ENCODE measurements at regions not wholly inside any gene's neighbourhood (a gene's known extent, or its start where the extent isn't known, plus 50 kb on each side); places are given as distances from the start of the nearest gene placed in this dataset.
"Not testable (repeated sequence)": the region's sequence is repeated elsewhere in the genome, so short reads cannot be mapped to it uniquely, and the experiment has no call there.

- peak overlapping the region; percentile 30 to 99 (median 97) for H3K27ac Mint-ChIP-seq
- H3K4me3 Mint-ChIP-seq, result peak overlapping the region; percentile 1 to 70 (median 12)
- H3K9me3 Mint-ChIP-seq, result peaks cover 0 to 5% (median 0%) of the 10 kb centered on the region in 3 donors
- H3K4me1 Mint-ChIP-seq, result peaks cover 0 to 19% (median 8%) of the 10 kb centered on the region in 3 donors
- H3K27me3 Mint-ChIP-seq, result peaks cover 2% of the 10 kb centered on the region
- H3K36me3 Mint-ChIP-seq, result peaks cover 3% of the 10 kb centered on the region
Measured at GRCh38 chr13:52921194-52921593, 72.8 kb upstream of the PCDH8 start.

GRCh38 chr13:52916486-52916990 is 68.1 kb upstream of the PCDH8 start:
- peaks cover 0 to 5% (median 0%) of the 10 kb centered on the region in 3 donors for H3K9me3 Mint-ChIP-seq
- no peak overlapping the region for H3K4me3 Mint-ChIP-seq
- H3K27me3 Mint-ChIP-seq, result peaks cover 2% of the 10 kb centered on the region

GRCh38 chr13:52911340-52911739 is 62.9 kb upstream of the PCDH8 start:
- peaks cover 0 to 2% (median 0%) of the 10 kb centered on the region in 3 donors for H3K9me3 Mint-ChIP-seq
- peaks cover 0 to 12% (median 6%) of the 10 kb centered on the region in 3 donors for H3K4me1 Mint-ChIP-seq
- peak overlapping the region in 1 of 3 donors; percentile 57 for H3K27ac Mint-ChIP-seq
- no peak overlapping the region for H3K4me3 Mint-ChIP-seq
- no peaks in the 10 kb centered on the region for H3K36me3 Mint-ChIP-seq
- H3K27me3 Mint-ChIP-seq, result peaks cover 6% of the 10 kb centered on the region

More at GRCh38 chr13:52916486-52916990, 68.1 kb upstream of the PCDH8 start:
- Mint-ChIP-seq H3K4me1 (peaks cover 0 to 13% (median 8%) of the 10 kb centered on the region in 3 donors), H3K36me3 (peaks cover 1% of the 10 kb centered on the region), H3K27ac (no peak overlapping the region)

- H3K4me1 Mint-ChIP-seq, result peaks cover 0 to 12% (median 6%) of the 10 kb centered on the region in 3 donors
- peak overlapping the region in 2 of 3 donors; percentile 9 to 80 for H3K27ac Mint-ChIP-seq
- peaks cover 12% of the 10 kb centered on the region for H3K27me3 Mint-ChIP-seq
Measured at GRCh38 chr13:52910318-52910717, 61.9 kb upstream of the PCDH8 start.

GRCh38 chr13:52906122-52906903 is 57.9 kb upstream of the PCDH8 start:
- H3K27me3 Mint-ChIP-seq, result peaks cover 17% of the 10 kb centered on the region
- H3K4me3 Mint-ChIP-seq, result no peak overlapping the region
- H3K9me3 Mint-ChIP-seq, result peaks cover 0 to 2% (median 0%) of the 10 kb centered on the region in 3 donors
- H3K4me1 Mint-ChIP-seq, result peaks cover 6 to 26% (median 12%) of the 10 kb centered on the region in 3 donors
- no peak overlapping the region for H3K27ac Mint-ChIP-seq
- no peaks in the 10 kb centered on the region for H3K36me3 Mint-ChIP-seq

More at GRCh38 chr13:52910318-52910717, 61.9 kb upstream of the PCDH8 start:
- H3K9me3 Mint-ChIP-seq, H3K4me3 Mint-ChIP-seq, H3K36me3 Mint-ChIP-seq: not testable (repeated sequence)

GRCh38 chr13:52905701-52906100 is 57.3 kb upstream of the PCDH8 start:
- no peak overlapping the region for H3K4me3 Mint-ChIP-seq
- H3K9me3 Mint-ChIP-seq, result peaks cover 0 to 2% (median 0%) of the 10 kb centered on the region in 3 donors
- no peaks in the 10 kb centered on the region for H3K36me3 Mint-ChIP-seq
- H3K4me1 Mint-ChIP-seq, result peaks cover 6 to 25% (median 7%) of the 10 kb centered on the region in 3 donors
- no peak overlapping the region for H3K27ac Mint-ChIP-seq
- H3K27me3 Mint-ChIP-seq, result peaks cover 17% of the 10 kb centered on the region

- Mint-ChIP-seq H3K4me1 (peaks cover 6 to 13% (median 7%) of the 10 kb centered on the region in 3 donors), H3K36me3 (no peaks in the 10 kb centered on the region), H3K9me3 (peaks cover 0 to 2% (median 0%) of the 10 kb centered on the region in 3 donors), H3K27me3 (peaks cover 17% of the 10 kb centered on the region), H3K27ac (no peak overlapping the region), H3K4me3 (no peak overlapping the region)
Measured at GRCh38 chr13:52903320-52903719, 54.9 kb upstream of the PCDH8 start.

- Mint-ChIP-seq H3K9me3 (no peaks in the 10 kb centered on the region), H3K36me3 (peaks cover 4% of the 10 kb centered on the region), H3K4me1 (peaks cover 6 to 15% (median 7%) of the 10 kb centered on the region in 3 donors), H3K27me3 (peaks cover 7% of the 10 kb centered on the region), H3K27ac (no peak overlapping the region), H3K4me3 (no peak overlapping the region)
Measured at GRCh38 chr13:52899206-52899605, 50.8 kb upstream of the PCDH8 start.

All from IgD-negative memory B cell (primary cell).